ENCODE measurements at regions not wholly inside any gene's neighbourhood (a gene's known extent, or its start where the extent isn't known, plus 50 kb on each side); places are given as distances from the start of the nearest gene placed in this dataset.
"Not testable (repeated sequence)": the region's sequence is repeated elsewhere in the genome, so short reads cannot be mapped to it uniquely, and the experiment has no call there.

DNA sequence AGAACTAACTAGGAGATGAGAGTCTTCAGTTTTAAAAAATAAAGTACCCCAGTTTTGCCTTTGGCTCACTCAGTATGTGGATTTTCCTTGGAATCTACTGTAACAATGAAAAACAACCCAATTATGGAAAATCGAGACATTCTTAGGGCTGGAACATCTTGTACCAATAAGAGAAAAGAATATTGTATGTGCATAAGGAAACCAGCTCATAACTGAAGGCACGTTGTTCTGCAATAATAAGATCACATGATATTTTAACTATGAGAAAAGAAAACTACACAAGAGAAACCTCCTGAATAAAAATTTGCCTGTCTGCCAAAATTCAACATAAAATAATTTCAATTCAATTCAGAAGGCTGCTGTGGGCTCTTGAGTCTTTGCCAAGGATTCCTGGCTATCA is 261.8 kb upstream of the EDNRA start:
- no peak overlapping the region for H3K27ac ChIP-seq
- H3K4me3 ChIP-seq: no peak overlapping the region
- H3K27me3 ChIP-seq: no peaks in the 10 kb centered on the region
- no peaks in the 10 kb centered on the region for H3K9me3 ChIP-seq
- no peak for TF ChIP-seq Cebpa-rat (IDR thresholded peaks at IDR 0.05)
- no peak overlapping the region for H3K4me2 ChIP-seq
- no peak overlapping the region for H3K9ac ChIP-seq
- H3K36me3 ChIP-seq: no peaks in the 10 kb centered on the region
- no peaks in the 10 kb centered on the region for H4K20me1 ChIP-seq
- H3K4me1 ChIP-seq: no peaks in the 10 kb centered on the region

DNA sequence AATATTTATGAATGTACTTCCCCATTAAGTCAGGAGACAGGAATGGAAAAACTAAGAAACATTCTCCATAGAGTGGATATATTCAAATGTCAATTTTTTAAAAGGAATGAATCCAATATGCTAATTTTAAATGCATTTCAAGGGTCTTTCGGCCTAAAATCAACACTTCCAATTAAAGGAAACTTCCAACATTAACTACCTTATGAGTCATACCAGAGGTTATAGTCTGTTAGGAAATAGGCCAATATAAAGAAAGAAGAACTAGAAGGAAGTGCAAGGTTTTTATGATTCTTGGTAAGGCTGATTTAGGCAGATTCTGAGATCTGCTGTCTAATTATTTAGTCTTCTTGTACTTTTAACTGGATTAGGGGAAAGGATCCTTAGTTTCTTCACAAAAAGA is 260.1 kb upstream of the EDNRA start:
- Histone ChIP-seq H4K20me1 (no peaks in the 10 kb centered on the region), H3K36me3 (no peaks in the 10 kb centered on the region), H3K27me3 (no peaks in the 10 kb centered on the region), H3K4me2 (no peak overlapping the region), H3K4me3 (no peak overlapping the region), H3K27ac (no peak overlapping the region), H3K4me1 (no peaks in the 10 kb centered on the region), H3K9me3 (no peaks in the 10 kb centered on the region), H3K9ac (no peak overlapping the region)
- no peak for TF ChIP-seq Cebpa-rat (IDR thresholded peaks at IDR 0.05)

DNA sequence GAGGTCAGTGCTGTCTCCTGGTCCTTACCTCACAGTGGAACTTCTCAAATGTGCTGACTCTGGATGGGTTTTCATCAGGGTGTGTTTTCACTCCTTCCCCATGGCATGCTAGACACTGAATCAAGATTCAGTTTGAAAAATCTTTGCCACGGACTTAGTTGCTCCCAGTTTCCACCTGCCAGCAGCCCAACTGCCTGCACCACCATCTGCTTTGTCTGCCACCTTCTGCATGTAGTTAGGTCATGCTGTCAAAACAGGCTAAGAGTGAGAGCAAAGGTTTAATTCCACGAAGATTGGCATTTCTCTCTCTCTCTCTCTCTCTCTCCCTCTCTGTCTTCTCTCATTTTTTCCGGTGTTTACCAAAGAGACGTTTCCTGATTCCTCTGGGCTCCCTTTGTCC is 258.0 kb upstream of the EDNRA start:
- Histone ChIP-seq H3K4me1 (no peaks in the 10 kb centered on the region), H3K9me3 (no peaks in the 10 kb centered on the region), H3K4me2 (no peak overlapping the region), H4K20me1 (no peaks in the 10 kb centered on the region), H3K27ac (no peak overlapping the region), H3K4me3 (no peak overlapping the region), H3K27me3 (no peaks in the 10 kb centered on the region), H3K36me3 (no peaks in the 10 kb centered on the region), H3K9ac (no peak overlapping the region)
- TF ChIP-seq Cebpa-rat (IDR thresholded peaks at IDR 0.05): no peak

DNA sequence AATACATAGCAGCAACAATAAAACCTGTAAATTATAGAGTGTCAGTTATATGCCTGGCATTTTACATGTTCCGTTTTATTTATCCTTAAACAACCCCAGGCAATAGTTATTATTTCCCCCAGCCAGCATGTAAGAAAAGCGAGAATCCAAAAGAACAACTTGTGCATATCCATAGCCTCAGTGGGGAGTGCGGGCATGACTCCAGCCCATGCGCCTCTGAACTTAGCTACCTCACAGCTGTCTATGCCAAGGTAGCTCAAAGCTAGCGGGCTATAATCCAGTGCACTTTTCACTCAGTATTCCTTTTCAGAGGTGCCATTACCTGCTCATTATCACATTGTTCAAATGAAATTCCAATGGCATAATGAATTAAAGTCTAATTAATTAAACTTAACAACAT is 257.3 kb upstream of the EDNRA start:
- TF ChIP-seq Cebpa-rat (IDR thresholded peaks at IDR 0.05): no peak
- Histone ChIP-seq H3K9ac (no peak overlapping the region), H3K4me1 (no peaks in the 10 kb centered on the region), H3K4me3 (no peak overlapping the region), H3K36me3 (no peaks in the 10 kb centered on the region), H3K9me3 (no peaks in the 10 kb centered on the region), H4K20me1 (no peaks in the 10 kb centered on the region), H3K27me3 (no peaks in the 10 kb centered on the region), H3K27ac (no peak overlapping the region), H3K4me2 (no peak overlapping the region)

DNA sequence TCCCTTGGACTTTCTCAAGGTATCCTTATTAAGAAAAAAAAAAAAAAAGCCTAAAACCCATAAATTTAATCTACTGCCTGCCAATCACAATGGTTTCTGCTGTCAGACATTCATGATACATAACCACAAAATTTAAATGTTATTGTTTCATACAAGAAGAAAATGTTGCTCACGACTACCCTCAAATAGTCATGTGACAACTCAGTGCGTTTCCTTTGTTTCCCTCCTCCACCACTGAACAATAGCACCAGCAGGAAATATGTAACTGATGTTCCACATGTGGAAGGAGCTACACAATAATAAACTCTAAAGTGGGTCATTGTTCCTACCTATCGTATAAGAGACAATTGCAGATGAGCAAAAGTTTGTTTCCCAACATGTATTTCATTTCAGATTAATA is 244.1 kb upstream of the EDNRA start:
- Histone ChIP-seq H3K9ac (no peak overlapping the region), H3K27me3 (no peaks in the 10 kb centered on the region), H3K4me1 (no peaks in the 10 kb centered on the region), H3K9me3 (no peaks in the 10 kb centered on the region), H4K20me1 (no peaks in the 10 kb centered on the region), H3K27ac (no peak overlapping the region), H3K4me2 (no peak overlapping the region), H3K36me3 (no peaks in the 10 kb centered on the region), H3K4me3 (no peak overlapping the region)
- no peak for TF ChIP-seq Cebpa-rat (IDR thresholded peaks at IDR 0.05)

DNA sequence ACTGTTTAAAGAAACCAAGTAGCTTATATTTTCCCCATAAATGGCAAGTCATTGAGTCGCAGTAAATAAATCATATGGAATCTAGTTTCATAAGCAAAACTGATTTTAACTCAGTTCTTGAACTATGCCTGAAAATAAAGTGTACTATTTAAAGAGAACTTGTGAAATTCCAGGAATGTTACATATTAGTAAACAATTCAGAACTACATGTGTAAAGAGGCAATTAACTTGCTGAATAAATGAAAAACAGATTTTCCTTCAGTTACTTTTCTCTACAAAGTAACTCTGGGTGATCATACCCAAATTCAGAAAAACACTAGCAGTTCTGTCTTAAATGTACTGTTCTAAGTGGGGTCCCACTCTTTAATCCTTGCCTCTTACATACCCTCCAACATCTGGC is 236.1 kb upstream of the EDNRA start:
- H3K4me3 ChIP-seq: no peak overlapping the region

DNA sequence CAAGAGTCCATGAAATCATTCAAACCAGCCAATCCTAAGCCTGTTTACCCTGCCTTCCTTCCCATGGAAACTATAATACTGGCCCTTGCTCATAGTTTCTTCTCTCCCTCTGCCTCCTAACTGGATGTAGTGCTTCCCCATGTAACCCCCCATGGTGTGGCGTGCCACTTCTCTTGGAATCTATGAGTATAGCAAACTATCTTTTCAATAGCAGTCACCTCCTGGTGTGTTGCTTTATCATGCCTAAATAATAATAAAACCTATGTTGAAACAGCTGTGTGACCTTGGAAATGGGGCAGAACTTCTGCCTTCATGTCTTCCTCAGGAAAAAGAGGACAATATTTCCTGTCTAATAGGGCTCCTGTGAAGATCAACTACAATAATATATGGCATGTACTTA is 234.8 kb upstream of the EDNRA start:
- Histone ChIP-seq H3K9ac (no peak overlapping the region), H3K36me3 (no peaks in the 10 kb centered on the region), H3K4me1 (no peaks in the 10 kb centered on the region), H3K4me2 (no peak overlapping the region), H4K20me1 (no peaks in the 10 kb centered on the region), H3K9me3 (no peaks in the 10 kb centered on the region), H3K4me3 (no peak overlapping the region), H3K27ac (no peak overlapping the region), H3K27me3 (no peaks in the 10 kb centered on the region)
- no peak for TF ChIP-seq Cebpa-rat (IDR thresholded peaks at IDR 0.05)

More for the DNA sequence above, 236.1 kb upstream of the EDNRA start:
- Histone ChIP-seq H3K9ac (no peak overlapping the region), H3K36me3 (no peaks in the 10 kb centered on the region), H3K27ac (no peak overlapping the region), H3K9me3 (no peaks in the 10 kb centered on the region), H3K4me2 (no peak overlapping the region), H3K27me3 (no peaks in the 10 kb centered on the region), H4K20me1 (no peaks in the 10 kb centered on the region), H3K4me1 (no peaks in the 10 kb centered on the region)
- no peak for TF ChIP-seq Cebpa-rat (IDR thresholded peaks at IDR 0.05)

DNA sequence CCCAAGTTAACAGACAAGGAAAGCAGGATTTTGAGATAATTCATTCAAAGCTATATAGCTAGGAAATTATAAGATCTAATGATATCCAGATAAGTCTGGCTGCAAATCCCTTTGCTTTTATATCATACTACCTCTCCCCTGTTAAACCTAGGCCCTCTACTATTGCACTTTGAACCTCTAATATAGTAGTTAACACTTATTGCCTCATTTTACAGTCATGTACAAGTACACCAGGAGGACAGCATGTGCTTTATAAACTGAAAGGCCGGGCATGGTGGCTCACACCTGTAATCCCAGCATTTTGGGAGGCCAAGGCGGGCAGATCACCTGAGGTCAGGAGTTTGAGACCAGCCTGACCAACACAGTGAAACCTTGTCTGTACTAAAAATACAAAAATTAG is 234.4 kb upstream of the EDNRA start:
- not testable (repeated sequence) for H3K27ac ChIP-seq, H3K4me1 ChIP-seq, H3K36me3 ChIP-seq, H3K9me3 ChIP-seq, H3K4me2 ChIP-seq, H3K27me3 ChIP-seq, H4K20me1 ChIP-seq, H3K4me3 ChIP-seq, H3K9ac ChIP-seq

DNA sequence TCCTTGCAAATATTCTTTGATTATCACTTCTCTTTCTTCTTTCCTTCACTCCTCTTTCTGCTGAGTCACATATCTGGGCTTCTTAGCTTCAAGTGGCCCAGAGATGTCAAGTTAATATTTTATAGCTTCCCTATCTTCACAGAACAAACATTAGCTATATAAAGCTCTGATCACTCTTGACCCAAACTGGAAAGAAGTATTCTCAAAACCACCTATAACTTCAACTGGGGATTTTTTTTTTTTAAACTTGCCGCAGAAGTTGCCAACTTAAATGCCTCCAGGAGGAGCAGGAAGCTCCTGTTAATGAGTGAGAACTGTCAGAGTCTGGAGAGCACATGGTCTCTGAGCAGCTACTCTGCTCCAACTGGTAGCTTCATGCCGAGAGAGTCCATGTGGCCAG is 233.3 kb upstream of the EDNRA start:
- Histone ChIP-seq H3K27me3 (no peaks in the 10 kb centered on the region), H3K9me3 (no peaks in the 10 kb centered on the region), H3K4me1 (no peaks in the 10 kb centered on the region), H3K9ac (no peak overlapping the region), H3K27ac (no peak overlapping the region), H3K36me3 (no peaks in the 10 kb centered on the region), H4K20me1 (no peaks in the 10 kb centered on the region), H3K4me2 (no peak overlapping the region), H3K4me3 (no peak overlapping the region)
- TF ChIP-seq Cebpa-rat (IDR thresholded peaks at IDR 0.05): no peak

DNA sequence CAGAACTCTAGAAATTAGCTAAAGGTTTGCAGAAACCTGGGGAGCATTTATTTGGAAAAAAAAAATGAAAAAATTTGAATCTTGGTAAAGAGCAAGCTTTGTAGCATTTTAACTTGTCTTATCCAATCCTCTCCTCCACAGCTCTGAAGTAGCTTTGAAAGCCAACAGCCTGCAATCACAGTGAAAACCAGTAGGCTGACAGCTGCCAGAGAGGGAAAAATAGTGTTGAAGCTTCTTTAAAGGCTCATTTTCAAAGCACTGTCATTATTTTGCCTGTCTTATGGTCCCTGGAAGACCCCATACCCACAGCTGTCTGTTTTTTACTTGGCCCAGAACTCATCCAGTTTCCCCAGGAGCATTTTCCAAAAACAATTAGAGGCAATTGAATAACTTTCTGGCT is 230.8 kb upstream of the EDNRA start:
- Histone ChIP-seq H3K4me3 (no peak overlapping the region), H3K27ac (no peak overlapping the region), H3K27me3 (no peaks in the 10 kb centered on the region), H3K36me3 (no peaks in the 10 kb centered on the region), H3K9me3 (no peaks in the 10 kb centered on the region), H3K9ac (no peak overlapping the region), H4K20me1 (no peaks in the 10 kb centered on the region), H3K4me2 (no peak overlapping the region), H3K4me1 (no peaks in the 10 kb centered on the region)
- no peak for TF ChIP-seq Cebpa-rat (IDR thresholded peaks at IDR 0.05)

DNA sequence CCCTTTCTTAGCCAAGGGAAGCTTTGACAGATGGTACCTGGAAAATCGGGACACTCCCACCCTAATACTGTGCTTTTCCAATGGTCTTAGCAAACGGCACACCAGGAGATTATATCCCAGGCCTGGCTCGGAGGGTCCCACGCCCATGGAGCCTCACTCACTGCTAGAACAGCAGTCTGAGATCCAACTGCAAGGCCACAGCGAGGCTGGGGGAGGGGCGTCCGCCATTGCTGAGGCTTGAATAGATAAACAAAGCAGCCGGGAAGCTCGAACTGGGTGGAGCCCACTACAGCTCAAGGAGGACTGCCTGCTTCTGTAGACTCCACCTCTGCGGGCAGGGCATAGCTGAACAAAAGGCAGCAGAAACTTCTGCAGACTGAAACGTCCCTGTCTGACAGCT is 225.6 kb upstream of the EDNRA start:
- H3K27me3 ChIP-seq: not testable (repeated sequence)

DNA sequence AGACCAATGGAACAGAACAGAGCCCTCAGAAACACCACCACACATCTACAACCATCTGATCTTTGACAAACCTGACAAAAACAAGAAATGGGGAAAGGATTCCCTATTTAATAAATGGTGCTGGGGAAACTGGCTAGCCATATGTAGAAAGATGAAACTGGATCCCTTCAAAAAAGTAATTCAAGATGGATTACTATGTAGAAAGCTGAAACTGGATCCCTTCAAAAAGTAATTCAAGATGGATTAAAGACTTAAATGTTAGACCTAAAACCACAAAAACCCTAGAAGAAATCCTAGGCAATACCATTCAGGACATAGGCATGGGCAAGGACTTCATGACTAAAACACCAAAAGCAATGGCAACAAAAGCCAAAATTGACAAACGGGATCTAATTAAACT is 221.6 kb upstream of the EDNRA start:
- not testable (repeated sequence) for H4K20me1 ChIP-seq, H3K9ac ChIP-seq

More for the DNA sequence above, 225.6 kb upstream of the EDNRA start:
- not testable (repeated sequence) for H4K20me1 ChIP-seq, H3K36me3 ChIP-seq, H3K4me1 ChIP-seq, H3K27ac ChIP-seq, H3K4me3 ChIP-seq, H3K4me2 ChIP-seq, H3K9me3 ChIP-seq, H3K9ac ChIP-seq

More for the DNA sequence above, 221.6 kb upstream of the EDNRA start:
- H3K27ac ChIP-seq, H3K4me1 ChIP-seq, H3K4me2 ChIP-seq, H3K4me3 ChIP-seq, H3K36me3 ChIP-seq, H3K27me3 ChIP-seq, H3K9me3 ChIP-seq: not testable (repeated sequence)
